ENCODE measurements at regions not wholly inside any gene's neighbourhood (a gene's known extent, or its start where the extent isn't known, plus 50 kb on each side); places are given as distances from the start of the nearest gene placed in this dataset.

- TF ChIP-seq CTCF (IDR thresholded peaks at IDR 0.05) = no peak
- no peaks in the 10 kb centered on the region for H3K36me3 ChIP-seq
- intact Hi-C loops (cut with DNase I) = no loop called here
- H3K9me3 ChIP-seq = no peaks in the 10 kb centered on the region
- H3K27ac ChIP-seq = no peak overlapping the region
- H3K4me1 ChIP-seq = no peaks in the 10 kb centered on the region
- H3K4me3 ChIP-seq = no peak overlapping the region
- ATAC-seq = no peak
- DNase-seq = no peak
- no peaks in the 10 kb centered on the region for H3K27me3 ChIP-seq
These were observed 58.2 kb downstream of the RPRM start for GRCh38 chr2:153420394-153420793.

- intact Hi-C loops (cut with DNase I) = no loop called here
- DNase-seq = no peak
- H3K4me1 ChIP-seq = no peaks in the 10 kb centered on the region
- no peak overlapping the region for H3K27ac ChIP-seq
- no peaks in the 10 kb centered on the region for H3K27me3 ChIP-seq
- H3K36me3 ChIP-seq = no peaks in the 10 kb centered on the region
- H3K4me3 ChIP-seq = no peak overlapping the region
- no peak for TF ChIP-seq CTCF (IDR thresholded peaks at IDR 0.05)
- ATAC-seq = no peak
- H3K9me3 ChIP-seq = no peaks in the 10 kb centered on the region
These were observed 61.5 kb downstream of the RPRM start for GRCh38 chr2:153417077-153417476.

GRCh38 chr2:153416071-153416470 is 62.5 kb downstream of the RPRM start:
- H3K36me3 ChIP-seq = no peaks in the 10 kb centered on the region
- no peak overlapping the region for H3K27ac ChIP-seq
- intact Hi-C loops (cut with DNase I) = no loop called here
- no peaks in the 10 kb centered on the region for H3K4me1 ChIP-seq
- H3K9me3 ChIP-seq = no peaks in the 10 kb centered on the region
- TF ChIP-seq CTCF (IDR thresholded peaks at IDR 0.05) = no peak
- H3K4me3 ChIP-seq = no peak overlapping the region
- DNase-seq (no peak), ATAC-seq (no peak)
- no peaks in the 10 kb centered on the region for H3K27me3 ChIP-seq

- H3K27me3 ChIP-seq = no peaks in the 10 kb centered on the region
- intact Hi-C loops (cut with DNase I) = no loop called here
- H3K27ac ChIP-seq = no peak overlapping the region
- no peaks in the 10 kb centered on the region for H3K9me3 ChIP-seq
- no peaks in the 10 kb centered on the region for H3K4me1 ChIP-seq
- no peak for ATAC-seq
- H3K4me3 ChIP-seq = no peak overlapping the region
- no peak for TF ChIP-seq CTCF (IDR thresholded peaks at IDR 0.05)
- DNase-seq = no peak
- H3K36me3 ChIP-seq = no peaks in the 10 kb centered on the region
These were observed 69.7 kb downstream of the RPRM start for GRCh38 chr2:153408710-153409385.

GRCh38 chr2:153405196-153405595 is 73.4 kb downstream of the RPRM start:
- DNase-seq = no peak
- no peak overlapping the region for H3K4me3 ChIP-seq
- no peaks in the 10 kb centered on the region for H3K36me3 ChIP-seq
- no peaks in the 10 kb centered on the region for H3K4me1 ChIP-seq
- no peaks in the 10 kb centered on the region for H3K27me3 ChIP-seq
- H3K9me3 ChIP-seq = no peaks in the 10 kb centered on the region
- no peak overlapping the region for H3K27ac ChIP-seq
- ATAC-seq = no peak
- intact Hi-C loops (cut with DNase I) = no loop called here
- no peak for TF ChIP-seq CTCF (IDR thresholded peaks at IDR 0.05)
